Panc1 (cell line): ENCODE measurements at regions not wholly inside any gene's neighbourhood (a gene's known extent, or its start where the extent isn't known, plus 50 kb on each side); places are given as distances from the start of the nearest gene placed in this dataset.

Experiments
- ATAC-seq: fragments of 200-7000 bp; cut with Tn5 transposase; 2 replicates; pipeline ENCODE4 v1.9.1; 2020; ENCODE audit warnings: mild to moderate bottlenecking, moderate library complexity
- BruUV-seq: library from RNA; stranded (reverse); fragments of 400-500 nt; replicated peaks from 2 replicates; lab custom pipeline; 2021; lab: Mats Ljungman, UMichigan
- CTCF ChIA-PET: fragments of 300-600 bp; sonication (Branson Sonifier 250); formaldehyde crosslinking; loops from one replicate; lab custom pipeline; 2022; ENCODE audit warnings: antibody characterized with exemption; lab: Charles Lee
- POLR2A ChIA-PET: fragments of 300-600 bp; sonication (Branson Sonifier 250); formaldehyde crosslinking; loops from one replicate; lab custom pipeline; 2022; ENCODE audit warnings: antibody characterized with exemption; lab: Charles Lee
- DNase-seq: peaks from one replicate; pipeline ENCODE4 v3.0.0-alpha.2; 2010; ENCODE audit warnings: low read depth, low spot score
- H3K27ac ChIP-seq: 2 replicates; pipeline ENCODE4 v1.5.1; 2011; ENCODE audit warnings: mild to moderate bottlenecking, low read length, inconsistent platforms
- H3K27me3 ChIP-seq: fragments of 200-500 bp; sonication (Bioruptor generic); 2 replicates; pipeline ENCODE4 v1.6.0; 2014; ENCODE audit warnings: low read length, inconsistent platforms; ENCODE audit not compliant: control insufficient read depth, insufficient read depth
- H3K36me3 ChIP-seq: fragments of 200-500 bp; sonication (Bioruptor generic); 2 replicates; pipeline ENCODE4 v1.5.1; 2014; ENCODE audit warnings: inconsistent platforms, mild to moderate bottlenecking, low read length, moderate library complexity; ENCODE audit not compliant: control insufficient read depth, insufficient read depth
- H3K4me1 ChIP-seq: 2 replicates; pipeline ENCODE4 v1.5.1; 2011; ENCODE audit warnings: inconsistent platforms, mild to moderate bottlenecking, low read length, moderate library complexity; ENCODE audit not compliant: control insufficient read depth, insufficient read depth
- H3K4me3 ChIP-seq, 2 experiments: 2 replicates each; pipeline ENCODE4 v1.5.1; 2011 to 2012; ENCODE audit warnings: low read depth in 2 of 2, low read length in 2 of 2, mild to moderate bottlenecking in 2 of 2, inconsistent platforms in 1 of 2, moderate library complexity in 1 of 2
- H3K9me3 ChIP-seq: fragments of 200-500 bp; sonication (Bioruptor generic); 2 replicates; pipeline ENCODE4 v1.5.1; 2014; ENCODE audit warnings: low read depth, mild to moderate bottlenecking, inconsistent platforms, low read length, moderate library complexity; ENCODE audit not compliant: control insufficient read depth, insufficient read depth
- POLR2AphosphoS5 ChIP-seq: IDR thresholded peaks from 2 replicates; pipeline ENCODE4 v1.6.1; 2012; ENCODE audit warnings: mild to moderate bottlenecking, low read depth, low read length, moderate library complexity
- SIN3A ChIP-seq: IDR thresholded peaks from 2 replicates; pipeline ENCODE4 v1.6.1; 2012; ENCODE audit warnings: low read depth, mild to moderate bottlenecking, low read length, moderate library complexity, borderline replicate concordance; ENCODE audit not compliant: insufficient read depth
- TCF7L2 ChIP-seq: IDR thresholded peaks from 2 replicates; pipeline ENCODE4 v1.6.1; 2011; ENCODE audit warnings: mild to moderate bottlenecking, low read depth, low read length, inconsistent platforms
- in situ Hi-C: cut with HindIII; loops from 2 replicates; pipeline ENCODE4 v1.10.0; 2016; ENCODE audit warnings: low sequenced_read_pairs, low pct_unique_long_range_greater_than_20kb
- intact Hi-C: fragments of 100-400 bp; cut with micrococcal nuclease; formaldehyde crosslinking; loops from one replicate; pipeline ENCODE4 v1.10.0; 2022; ENCODE audit not compliant: unreplicated experiment
- TF ChIP-seq, protein P1 (sequence below), 2 experiments: IDR thresholded peaks; 2 replicates each; pipeline ENCODE4 v1.6.1; 2011 to 2012; ENCODE audit warnings: low read depth in 2 of 2, control low read depth in 1 of 2, low read length in 1 of 2, mild to moderate bottlenecking in 1 of 2, moderate library complexity in 1 of 2; ENCODE audit not compliant: insufficient read depth in 1 of 2
- TF ChIP-seq, protein P2 (sequence below): fragments of 450-650 bp; IDR thresholded peaks from 2 replicates; pipeline ENCODE4 v1.5.1; 2017; ENCODE audit warnings: mild to moderate bottlenecking

- H3K4me1 ChIP-seq: no peaks in the 10 kb centered on the region
- ATAC-seq (no peak), DNase-seq (no peak)
- TF ChIP-seq POLR2AphosphoS5: no peak
- TF ChIP-seq SIN3A: no peak
- TF ChIP-seq, protein P1, sequence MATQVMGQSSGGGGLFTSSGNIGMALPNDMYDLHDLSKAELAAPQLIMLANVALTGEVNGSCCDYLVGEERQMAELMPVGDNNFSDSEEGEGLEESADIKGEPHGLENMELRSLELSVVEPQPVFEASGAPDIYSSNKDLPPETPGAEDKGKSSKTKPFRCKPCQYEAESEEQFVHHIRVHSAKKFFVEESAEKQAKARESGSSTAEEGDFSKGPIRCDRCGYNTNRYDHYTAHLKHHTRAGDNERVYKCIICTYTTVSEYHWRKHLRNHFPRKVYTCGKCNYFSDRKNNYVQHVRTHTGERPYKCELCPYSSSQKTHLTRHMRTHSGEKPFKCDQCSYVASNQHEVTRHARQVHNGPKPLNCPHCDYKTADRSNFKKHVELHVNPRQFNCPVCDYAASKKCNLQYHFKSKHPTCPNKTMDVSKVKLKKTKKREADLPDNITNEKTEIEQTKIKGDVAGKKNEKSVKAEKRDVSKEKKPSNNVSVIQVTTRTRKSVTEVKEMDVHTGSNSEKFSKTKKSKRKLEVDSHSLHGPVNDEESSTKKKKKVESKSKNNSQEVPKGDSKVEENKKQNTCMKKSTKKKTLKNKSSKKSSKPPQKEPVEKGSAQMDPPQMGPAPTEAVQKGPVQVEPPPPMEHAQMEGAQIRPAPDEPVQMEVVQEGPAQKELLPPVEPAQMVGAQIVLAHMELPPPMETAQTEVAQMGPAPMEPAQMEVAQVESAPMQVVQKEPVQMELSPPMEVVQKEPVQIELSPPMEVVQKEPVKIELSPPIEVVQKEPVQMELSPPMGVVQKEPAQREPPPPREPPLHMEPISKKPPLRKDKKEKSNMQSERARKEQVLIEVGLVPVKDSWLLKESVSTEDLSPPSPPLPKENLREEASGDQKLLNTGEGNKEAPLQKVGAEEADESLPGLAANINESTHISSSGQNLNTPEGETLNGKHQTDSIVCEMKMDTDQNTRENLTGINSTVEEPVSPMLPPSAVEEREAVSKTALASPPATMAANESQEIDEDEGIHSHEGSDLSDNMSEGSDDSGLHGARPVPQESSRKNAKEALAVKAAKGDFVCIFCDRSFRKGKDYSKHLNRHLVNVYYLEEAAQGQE (IDR thresholded peaks at IDR 0.05; ENCODE audit: insufficient read depth in 1 of 2, low read depth in 2 of 2, low read length in 1 of 2): no peak
- TF ChIP-seq, protein P2, sequence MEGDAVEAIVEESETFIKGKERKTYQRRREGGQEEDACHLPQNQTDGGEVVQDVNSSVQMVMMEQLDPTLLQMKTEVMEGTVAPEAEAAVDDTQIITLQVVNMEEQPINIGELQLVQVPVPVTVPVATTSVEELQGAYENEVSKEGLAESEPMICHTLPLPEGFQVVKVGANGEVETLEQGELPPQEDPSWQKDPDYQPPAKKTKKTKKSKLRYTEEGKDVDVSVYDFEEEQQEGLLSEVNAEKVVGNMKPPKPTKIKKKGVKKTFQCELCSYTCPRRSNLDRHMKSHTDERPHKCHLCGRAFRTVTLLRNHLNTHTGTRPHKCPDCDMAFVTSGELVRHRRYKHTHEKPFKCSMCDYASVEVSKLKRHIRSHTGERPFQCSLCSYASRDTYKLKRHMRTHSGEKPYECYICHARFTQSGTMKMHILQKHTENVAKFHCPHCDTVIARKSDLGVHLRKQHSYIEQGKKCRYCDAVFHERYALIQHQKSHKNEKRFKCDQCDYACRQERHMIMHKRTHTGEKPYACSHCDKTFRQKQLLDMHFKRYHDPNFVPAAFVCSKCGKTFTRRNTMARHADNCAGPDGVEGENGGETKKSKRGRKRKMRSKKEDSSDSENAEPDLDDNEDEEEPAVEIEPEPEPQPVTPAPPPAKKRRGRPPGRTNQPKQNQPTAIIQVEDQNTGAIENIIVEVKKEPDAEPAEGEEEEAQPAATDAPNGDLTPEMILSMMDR: no peak
- no peak for TF ChIP-seq TCF7L2
- intact Hi-C loops: no loop called here
- no peaks in the 10 kb centered on the region for H3K36me3 ChIP-seq
- H3K9me3 ChIP-seq: no peaks in the 10 kb centered on the region
- CTCF ChIA-PET: no interaction called here
- peaks cover 3% of the 10 kb centered on the region; the same call in 1 of the 2 replicates for H3K27me3 ChIP-seq
- BruUV-seq: no TSS peak
- no peak overlapping the region for H3K4me3 ChIP-seq
- POLR2A ChIA-PET: no interaction called here
- H3K27ac ChIP-seq: no peak overlapping the region
- in situ Hi-C loops: no loop called here
These were observed 255.6 kb downstream of the PREX1 start for GRCh38 chr20:48571949-48572847.

DNA sequence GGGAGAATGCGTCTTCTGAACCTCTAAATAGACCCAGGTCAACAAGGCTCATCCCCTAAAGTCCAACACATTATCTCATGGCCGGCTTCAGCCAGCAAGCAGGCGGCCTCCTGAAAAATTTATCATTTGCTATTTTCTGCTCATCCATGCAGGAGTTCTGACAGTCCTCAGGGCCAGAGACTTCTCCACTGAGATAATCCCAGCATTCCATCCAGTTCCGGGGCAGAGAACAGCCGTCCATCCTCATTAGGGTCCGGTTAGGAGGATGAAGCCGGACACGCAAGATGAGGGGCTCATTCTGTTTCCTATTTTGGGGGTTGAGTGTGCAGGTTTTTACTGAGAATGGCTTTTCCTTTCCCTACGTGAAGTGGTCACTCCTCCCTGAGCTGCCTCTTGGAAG, 258.1 kb downstream of the PREX1 start:
- Histone ChIP-seq H3K4me3 (no peak overlapping the region), H3K27me3 (peaks cover 6% of the 10 kb centered on the region; the same call in 1 of the 2 replicates), H3K9me3 (no peaks in the 10 kb centered on the region), H3K36me3 (no peaks in the 10 kb centered on the region), H3K4me1 (no peaks in the 10 kb centered on the region), H3K27ac (no peak overlapping the region)
- no TSS peak for BruUV-seq
- ATAC-seq: no peak
- DNase-seq: no peak
- TF ChIP-seq, protein P2: no peak
- TF ChIP-seq, protein P1 (IDR thresholded peaks at IDR 0.05; ENCODE audit: insufficient read depth in 1 of 2, low read depth in 2 of 2, low read length in 1 of 2): no peak
- TF ChIP-seq POLR2AphosphoS5 (no peak), SIN3A (no peak), TCF7L2 (no peak)
- in situ Hi-C loops: no loop called here
- intact Hi-C loops: no loop called here
- CTCF ChIA-PET: no interaction called here
- POLR2A ChIA-PET: no interaction called here
